ENCODE measurements at regions not wholly inside any gene's neighbourhood (a gene's known extent, or its start where the extent isn't known, plus 50 kb on each side); places are given as distances from the start of the nearest gene placed in this dataset.

- Histone ChIP-seq H3K9me3 (no peaks in the 10 kb centered on the region), H3K4me3 (no peak overlapping the region), H3K27ac (no peak overlapping the region), H3K27me3 (no peaks in the 10 kb centered on the region), H3K4me1 (no peaks in the 10 kb centered on the region), H3K36me3 (no peaks in the 10 kb centered on the region)
- no peak for DNase-seq
- TF ChIP-seq POLR2A (IDR thresholded peaks at IDR 0.05) (no peak), CTCF (IDR thresholded peaks at IDR 0.05) (no peak)
Measured at GRCh38 chr6:6993503-6994237, 114.1 kb upstream of the RREB1 start.

- Histone ChIP-seq H3K27me3 (no peaks in the 10 kb centered on the region), H3K4me1 (no peaks in the 10 kb centered on the region), H3K4me3 (no peak overlapping the region), H3K36me3 (no peaks in the 10 kb centered on the region), H3K27ac (no peak overlapping the region), H3K9me3 (no peaks in the 10 kb centered on the region)
- DNase-seq, result no peak
- TF ChIP-seq POLR2A (IDR thresholded peaks at IDR 0.05), result no peak
- no peak for TF ChIP-seq CTCF (IDR thresholded peaks at IDR 0.05)
Measured at GRCh38 chr6:6994796-6995195, 113.0 kb upstream of the RREB1 start.

GRCh38 chr6:6995328-6995727 is 112.4 kb upstream of the RREB1 start:
- Histone ChIP-seq H3K4me3 (no peak overlapping the region), H3K27ac (no peak overlapping the region), H3K27me3 (no peaks in the 10 kb centered on the region), H3K4me1 (no peaks in the 10 kb centered on the region), H3K36me3 (no peaks in the 10 kb centered on the region), H3K9me3 (no peaks in the 10 kb centered on the region)
- no peak for TF ChIP-seq POLR2A (IDR thresholded peaks at IDR 0.05)
- TF ChIP-seq CTCF (IDR thresholded peaks at IDR 0.05), result no peak
- DNase-seq, result no peak

- Histone ChIP-seq H3K9me3 (no peaks in the 10 kb centered on the region), H3K4me1 (no peaks in the 10 kb centered on the region), H3K27me3 (no peaks in the 10 kb centered on the region), H3K27ac (no peak overlapping the region), H3K4me3 (no peak overlapping the region), H3K36me3 (no peaks in the 10 kb centered on the region)
- no peak for DNase-seq
- TF ChIP-seq CTCF (IDR thresholded peaks at IDR 0.05) (no peak), POLR2A (IDR thresholded peaks at IDR 0.05) (no peak)
Measured at GRCh38 chr6:6996124-6996523, 111.6 kb upstream of the RREB1 start.

- DNase-seq, result no peak
- Histone ChIP-seq H3K4me3 (no peak overlapping the region), H3K36me3 (no peaks in the 10 kb centered on the region), H3K27me3 (no peaks in the 10 kb centered on the region), H3K9me3 (no peaks in the 10 kb centered on the region), H3K27ac (no peak overlapping the region), H3K4me1 (no peaks in the 10 kb centered on the region)
- TF ChIP-seq POLR2A (IDR thresholded peaks at IDR 0.05) (no peak), CTCF (IDR thresholded peaks at IDR 0.05) (no peak)
Measured at GRCh38 chr6:6997263-6998193, 110.2 kb upstream of the RREB1 start.
